Uterus (tissue), 3 donors: ENCODE measurements at regions not wholly inside any gene's neighbourhood (a gene's known extent, or its start where the extent isn't known, plus 50 kb on each side); places are given as distances from the start of the nearest gene placed in this dataset.

Experiments used
- DNase-seq, 2 donors: peaks; one replicate each; pipeline ENCODE4 v3.0.0-alpha.2; 2019 to 2020
- H3K27ac ChIP-seq, 2 donors: fragments of 200-600 bp; sonication (generic); 1 replicate in 1 of 2; 2 replicates in 1 of 2; pipeline ENCODE4 v1.5.1; 2016 to 2018
- H3K27me3 ChIP-seq, 2 donors: fragments of 200-600 bp; sonication (generic); one replicate each; pipeline ENCODE4 v1.5.1; 2018 to 2019; ENCODE audit warnings: control low read depth in 1 of 2
- H3K36me3 ChIP-seq, 2 donors: fragments of 200-600 bp; sonication (generic); one replicate each; pipeline ENCODE4 v1.5.1; 2019; ENCODE audit warnings: control low read depth in 1 of 2
- H3K4me1 ChIP-seq, 2 donors: fragments of 200-600 bp; sonication (generic); one replicate each; pipeline ENCODE4 v1.5.1; 2018 to 2019; ENCODE audit warnings: control low read depth in 1 of 2
- H3K4me3 ChIP-seq, 2 donors: fragments of 200-600 bp; sonication (generic); 1 replicate in 1 of 2; 2 replicates in 1 of 2; pipeline ENCODE4 v1.5.1; 2018 to 2019; ENCODE audit warnings: mild to moderate bottlenecking in 1 of 2
- H3K9me3 ChIP-seq, 2 donors: fragments of 200-600 bp; sonication (generic); one replicate each; pipeline ENCODE4 v1.5.1; 2019; ENCODE audit warnings: control low read depth in 1 of 2
- POLR2A ChIP-seq, 2 donors: fragments of 450-650 bp; IDR thresholded peaks; one replicate each; pipeline ENCODE4 v1.6.1; 2016; ENCODE audit warnings: antibody characterized with exemption in 2 of 2, mild to moderate bottlenecking in 1 of 2, moderate library complexity in 1 of 2
- intact Hi-C: fragments of 100-400 bp; cut with DNase I; formaldehyde crosslinking; loops from one replicate; pipeline ENCODE4 v1.15.1; 2023; ENCODE audit warnings: low total_unique reads
- TF ChIP-seq, protein P1 (sequence below), 4 experiments: fragments of 200-600 bp in 2 of 4; fragments of 450-650 bp in 2 of 4; sonication (generic) in 2 of 4; IDR thresholded peaks; one replicate each; pipeline ENCODE4 v1.5.1; 2016 to 2019; ENCODE audit warnings: antibody characterized with exemption in 4 of 4, mild to moderate bottlenecking in 2 of 4, moderate library complexity in 1 of 4
- donor health status: DM: yes; HTN: yes; CAD: no.

- no peak overlapping the region for H3K4me3 ChIP-seq
- intact Hi-C loops: no loop called here
- H3K9me3 ChIP-seq: no peaks in the 10 kb centered on the region
- TF ChIP-seq POLR2A (IDR thresholded peaks at IDR 0.05): no peak
- TF ChIP-seq, protein P1, sequence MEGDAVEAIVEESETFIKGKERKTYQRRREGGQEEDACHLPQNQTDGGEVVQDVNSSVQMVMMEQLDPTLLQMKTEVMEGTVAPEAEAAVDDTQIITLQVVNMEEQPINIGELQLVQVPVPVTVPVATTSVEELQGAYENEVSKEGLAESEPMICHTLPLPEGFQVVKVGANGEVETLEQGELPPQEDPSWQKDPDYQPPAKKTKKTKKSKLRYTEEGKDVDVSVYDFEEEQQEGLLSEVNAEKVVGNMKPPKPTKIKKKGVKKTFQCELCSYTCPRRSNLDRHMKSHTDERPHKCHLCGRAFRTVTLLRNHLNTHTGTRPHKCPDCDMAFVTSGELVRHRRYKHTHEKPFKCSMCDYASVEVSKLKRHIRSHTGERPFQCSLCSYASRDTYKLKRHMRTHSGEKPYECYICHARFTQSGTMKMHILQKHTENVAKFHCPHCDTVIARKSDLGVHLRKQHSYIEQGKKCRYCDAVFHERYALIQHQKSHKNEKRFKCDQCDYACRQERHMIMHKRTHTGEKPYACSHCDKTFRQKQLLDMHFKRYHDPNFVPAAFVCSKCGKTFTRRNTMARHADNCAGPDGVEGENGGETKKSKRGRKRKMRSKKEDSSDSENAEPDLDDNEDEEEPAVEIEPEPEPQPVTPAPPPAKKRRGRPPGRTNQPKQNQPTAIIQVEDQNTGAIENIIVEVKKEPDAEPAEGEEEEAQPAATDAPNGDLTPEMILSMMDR (IDR thresholded peaks at IDR 0.05): no peak
- no peak for DNase-seq
- no peaks in the 10 kb centered on the region for H3K36me3 ChIP-seq
- no peaks in the 10 kb centered on the region for H3K27me3 ChIP-seq
- no peak overlapping the region for H3K27ac ChIP-seq
- H3K4me1 ChIP-seq: no peaks in the 10 kb centered on the region
Measured at GRCh38 chr20:39619271-39619785, 657.2 kb downstream of the DHX35 start.

DNA sequence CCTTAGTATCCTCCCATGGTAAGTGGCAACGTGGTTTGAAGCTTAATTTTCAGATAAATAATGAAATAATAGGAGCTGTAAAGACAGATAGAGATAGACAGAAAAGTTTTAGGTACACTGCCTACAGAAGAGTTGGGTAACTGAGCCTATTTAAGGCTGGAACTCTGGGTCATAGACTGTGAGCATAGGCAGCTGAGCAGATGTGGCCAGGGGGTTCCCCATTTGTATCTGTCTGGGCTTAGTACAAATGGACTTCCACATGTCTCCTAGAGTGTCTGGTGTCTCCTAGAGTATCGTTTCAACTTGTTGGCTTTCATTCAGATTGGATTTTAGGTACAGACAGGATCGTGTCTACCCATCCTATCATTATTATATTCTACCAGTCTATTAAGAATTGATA is 649.8 kb downstream of the DHX35 start:
- Histone ChIP-seq H3K9me3 (no peaks in the 10 kb centered on the region), H3K4me3 (no peak overlapping the region), H3K27me3 (no peaks in the 10 kb centered on the region), H3K27ac (no peak overlapping the region), H3K36me3 (no peaks in the 10 kb centered on the region), H3K4me1 (no peaks in the 10 kb centered on the region)
- intact Hi-C loops: no loop called here
- TF ChIP-seq, protein P1 (IDR thresholded peaks at IDR 0.05): no peak
- TF ChIP-seq POLR2A (IDR thresholded peaks at IDR 0.05): no peak
- DNase-seq: no peak

DNA sequence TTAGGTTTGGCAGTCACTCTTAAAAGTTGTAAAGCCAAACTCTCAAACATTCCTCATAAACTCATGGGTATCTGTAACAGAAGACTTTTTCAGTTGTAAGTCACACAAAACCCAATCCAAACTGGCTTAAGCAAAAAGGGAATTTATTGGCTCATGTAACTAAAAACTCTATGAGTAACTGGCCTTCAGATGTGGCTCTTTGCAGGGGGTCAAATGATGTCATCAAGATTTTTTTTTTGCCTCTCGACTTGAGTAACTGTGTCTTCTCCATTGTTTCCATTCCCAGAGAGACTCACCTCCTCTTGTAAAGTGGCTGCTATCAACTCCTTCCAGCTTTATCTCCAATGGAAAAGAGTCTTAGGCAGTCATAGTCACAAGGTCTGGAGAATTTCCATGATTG is 645.0 kb downstream of the DHX35 start:
- Histone ChIP-seq H3K27ac (no peak overlapping the region), H3K27me3 (no peaks in the 10 kb centered on the region), H3K36me3 (no peaks in the 10 kb centered on the region), H3K4me1 (no peaks in the 10 kb centered on the region), H3K9me3 (no peaks in the 10 kb centered on the region), H3K4me3 (no peak overlapping the region)
- intact Hi-C loops: no loop called here
- TF ChIP-seq, protein P1 (IDR thresholded peaks at IDR 0.05): no peak
- no peak for TF ChIP-seq POLR2A (IDR thresholded peaks at IDR 0.05)
- no peak for DNase-seq

- no peaks in the 10 kb centered on the region for H3K9me3 ChIP-seq
- no peak for TF ChIP-seq POLR2A (IDR thresholded peaks at IDR 0.05)
- TF ChIP-seq, protein P1 (IDR thresholded peaks at IDR 0.05): no peak
Measured at GRCh38 chr20:39605908-39606307, 643.8 kb downstream of the DHX35 start.

GRCh38 chr20:39605361-39605760 is 643.2 kb downstream of the DHX35 start:
- TF ChIP-seq POLR2A (IDR thresholded peaks at IDR 0.05): no peak
- TF ChIP-seq, protein P1 (IDR thresholded peaks at IDR 0.05): no peak
- Histone ChIP-seq H3K27me3 (no peaks in the 10 kb centered on the region), H3K4me1 (no peaks in the 10 kb centered on the region), H3K4me3 (no peak overlapping the region), H3K36me3 (no peaks in the 10 kb centered on the region), H3K9me3 (no peaks in the 10 kb centered on the region), H3K27ac (no peak overlapping the region)
- intact Hi-C loops: no loop called here
- no peak for DNase-seq

More at GRCh38 chr20:39605908-39606307, 643.8 kb downstream of the DHX35 start:
- Histone ChIP-seq H3K27me3 (no peaks in the 10 kb centered on the region), H3K4me1 (no peaks in the 10 kb centered on the region), H3K36me3 (no peaks in the 10 kb centered on the region), H3K27ac (no peak overlapping the region), H3K4me3 (no peak overlapping the region)
- DNase-seq: no peak
- intact Hi-C loops: no loop called here
